OCI-LY7 (cell line): ENCODE measurements at regions not wholly inside any gene's neighbourhood (a gene's known extent, or its start where the extent isn't known, plus 50 kb on each side); places are given as distances from the start of the nearest gene placed in this dataset.

Source experiments
- BruUV-seq: library from RNA; stranded (reverse); fragments of 400-500 nt; replicated peaks from 2 replicates; lab custom pipeline; 2021; lab: Mats Ljungman, UMichigan
- CTCF ChIA-PET: fragments of 300-600 bp; sonication (Branson Sonifier 250); formaldehyde crosslinking; loops from one replicate; lab custom pipeline; 2022; ENCODE audit warnings: antibody characterized with exemption; ENCODE audit not compliant: unreplicated experiment; lab: Charles Lee
- POLR2A ChIA-PET: fragments of 300-600 bp; sonication (Branson Sonifier 250); formaldehyde crosslinking; loops from one replicate; lab custom pipeline; 2022; ENCODE audit warnings: antibody characterized with exemption; lab: Charles Lee
- DNase-seq: peaks from one replicate; pipeline ENCODE4 v3.0.0-alpha.2; 2015; ENCODE audit warnings: low spot score
- H2AFZ ChIP-seq: fragments of 200-600 bp; sonication (generic), shearing (Covaris generic); 2 replicates; pipeline ENCODE4 v1.6.1; 2014; ENCODE audit warnings: mild to moderate bottlenecking, antibody characterized with exemption, low read length, moderate library complexity
- H3K27ac ChIP-seq: fragments of 200-600 bp; sonication (generic); 2 replicates; pipeline ENCODE4 v1.5.1; 2014; ENCODE audit warnings: mixed run types, low read depth, mild to moderate bottlenecking, moderate library complexity, low read length, inconsistent platforms; ENCODE audit not compliant: poor library complexity, severe bottlenecking
- H3K36me3 ChIP-seq: fragments of 200-600 bp; sonication (generic); 2 replicates; pipeline ENCODE4 v1.6.1; 2014; ENCODE audit warnings: mild to moderate bottlenecking, antibody characterized with exemption, low read length, moderate library complexity, mixed read lengths; ENCODE audit not compliant: insufficient read depth
- H3K4me1 ChIP-seq: fragments of 200-600 bp; sonication (generic); 2 replicates; pipeline ENCODE4 v1.5.1; 2014; ENCODE audit warnings: mild to moderate bottlenecking, low read length; ENCODE audit not compliant: insufficient read depth, poor library complexity, severe bottlenecking
- H3K4me2 ChIP-seq: fragments of 200-600 bp; sonication (generic); 2 replicates; pipeline ENCODE4 v1.6.1; 2014; ENCODE audit warnings: mild to moderate bottlenecking, low read length
- H3K4me3 ChIP-seq: fragments of 200-600 bp; sonication (generic); 2 replicates; pipeline ENCODE4 v1.5.1; 2014; ENCODE audit warnings: mild to moderate bottlenecking, low read depth, low read length; ENCODE audit not compliant: poor library complexity, severe bottlenecking
- H3K79me2 ChIP-seq: fragments of 200-600 bp; sonication (generic); 2 replicates; pipeline ENCODE4 v1.6.1; 2016; ENCODE audit warnings: low read depth, mild to moderate bottlenecking, low read length, moderate library complexity, mixed read lengths; ENCODE audit not compliant: insufficient read depth
- H3K9me2 ChIP-seq: fragments of 200-600 bp; sonication (generic); 2 replicates; pipeline ENCODE4 v1.6.1; 2016; ENCODE audit warnings: mild to moderate bottlenecking, low read length, mixed read lengths; ENCODE audit not compliant: insufficient read depth
- H3K9me3 ChIP-seq: fragments of 200-600 bp; sonication (generic); 2 replicates; pipeline ENCODE4 v1.6.1; 2014; ENCODE audit warnings: mild to moderate bottlenecking, mixed run types, low read length, mixed read lengths
- H4K20me1 ChIP-seq: fragments of 200-600 bp; sonication (generic); 2 replicates; pipeline ENCODE4 v1.6.1; 2014; ENCODE audit warnings: mild to moderate bottlenecking, antibody characterized with exemption, low read length, moderate library complexity, mixed read lengths; ENCODE audit not compliant: insufficient read depth
- EZH2phosphoT487 ChIP-seq: fragments of 200-600 bp; sonication (generic); IDR thresholded peaks from 2 replicates; pipeline ENCODE4 v1.6.1; 2018; ENCODE audit warnings: low read depth, borderline replicate concordance, mild to moderate bottlenecking, mixed run types, antibody characterized with exemption, low read length, moderate library complexity, mixed read lengths
- intact Hi-C: fragments of 100-400 bp; cut with micrococcal nuclease; formaldehyde crosslinking; loops from one replicate; pipeline ENCODE4 v1.10.0; 2022; ENCODE audit not compliant: unreplicated experiment
- TF ChIP-seq, protein P1 (sequence below): fragments of 200-600 bp; sonication (generic); conservative IDR thresholded peaks from 2 replicates; pipeline ENCODE4 v1.5.1; 2014; ENCODE audit warnings: mild to moderate bottlenecking, antibody characterized with exemption, low read length, moderate library complexity, mixed read lengths

DNA sequence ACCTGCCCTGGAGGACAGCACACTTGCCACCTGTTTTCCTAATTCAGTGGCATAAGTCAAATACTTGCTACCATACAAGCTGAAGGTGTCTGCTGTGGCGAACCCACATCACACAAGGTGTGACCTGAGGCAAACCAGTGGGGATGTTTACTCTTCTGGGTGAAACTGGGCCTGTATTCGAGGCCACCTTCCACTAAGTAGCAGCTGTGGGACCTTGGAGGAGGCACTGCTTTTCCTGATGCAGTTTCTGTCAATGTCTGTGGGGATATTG, 927.4 kb downstream of the BRD1 start:
- Histone ChIP-seq H4K20me1 (no peaks in the 10 kb centered on the region), H3K36me3 (no peaks in the 10 kb centered on the region), H3K27ac (no peak overlapping the region), H3K79me2 (no peaks in the 10 kb centered on the region), H2AFZ (no peak overlapping the region), H3K4me2 (no peak overlapping the region), H3K9me3 (no peaks in the 10 kb centered on the region), H3K4me1 (no peaks in the 10 kb centered on the region), H3K9me2 (no peaks in the 10 kb centered on the region), H3K4me3 (no peak overlapping the region)
- POLR2A ChIA-PET = no interaction called here
- CTCF ChIA-PET = no interaction called here
- no peak for DNase-seq
- no TSS peak for BruUV-seq
- TF ChIP-seq, protein P1, sequence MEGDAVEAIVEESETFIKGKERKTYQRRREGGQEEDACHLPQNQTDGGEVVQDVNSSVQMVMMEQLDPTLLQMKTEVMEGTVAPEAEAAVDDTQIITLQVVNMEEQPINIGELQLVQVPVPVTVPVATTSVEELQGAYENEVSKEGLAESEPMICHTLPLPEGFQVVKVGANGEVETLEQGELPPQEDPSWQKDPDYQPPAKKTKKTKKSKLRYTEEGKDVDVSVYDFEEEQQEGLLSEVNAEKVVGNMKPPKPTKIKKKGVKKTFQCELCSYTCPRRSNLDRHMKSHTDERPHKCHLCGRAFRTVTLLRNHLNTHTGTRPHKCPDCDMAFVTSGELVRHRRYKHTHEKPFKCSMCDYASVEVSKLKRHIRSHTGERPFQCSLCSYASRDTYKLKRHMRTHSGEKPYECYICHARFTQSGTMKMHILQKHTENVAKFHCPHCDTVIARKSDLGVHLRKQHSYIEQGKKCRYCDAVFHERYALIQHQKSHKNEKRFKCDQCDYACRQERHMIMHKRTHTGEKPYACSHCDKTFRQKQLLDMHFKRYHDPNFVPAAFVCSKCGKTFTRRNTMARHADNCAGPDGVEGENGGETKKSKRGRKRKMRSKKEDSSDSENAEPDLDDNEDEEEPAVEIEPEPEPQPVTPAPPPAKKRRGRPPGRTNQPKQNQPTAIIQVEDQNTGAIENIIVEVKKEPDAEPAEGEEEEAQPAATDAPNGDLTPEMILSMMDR = no peak
- no peak for TF ChIP-seq EZH2phosphoT487
- intact Hi-C loops = no loop called here

GRCh38 chr22:48899523-48900326, 927.9 kb downstream of the BRD1 start:
- no peak overlapping the region for H3K4me2 ChIP-seq
- H3K9me3 ChIP-seq = no peaks in the 10 kb centered on the region
- no peaks in the 10 kb centered on the region for H4K20me1 ChIP-seq
- intact Hi-C loops = no loop called here
- no peaks in the 10 kb centered on the region for H3K4me1 ChIP-seq
- no peaks in the 10 kb centered on the region for H3K9me2 ChIP-seq
- DNase-seq = no peak
- POLR2A ChIA-PET = interaction anchor here (0.5 kb wide), 1 partner anchor 767 kb away, joined by 3 read pairs; no protein-coding TSS in a partner anchor
- no peak overlapping the region for H3K4me3 ChIP-seq
- TF ChIP-seq EZH2phosphoT487 = no peak
- H3K79me2 ChIP-seq = no peaks in the 10 kb centered on the region
- no TSS peak for BruUV-seq
- H3K27ac ChIP-seq = no peak overlapping the region
- no peaks in the 10 kb centered on the region for H3K36me3 ChIP-seq
- no peak overlapping the region for H2AFZ ChIP-seq
- CTCF ChIA-PET = no interaction called here

DNA sequence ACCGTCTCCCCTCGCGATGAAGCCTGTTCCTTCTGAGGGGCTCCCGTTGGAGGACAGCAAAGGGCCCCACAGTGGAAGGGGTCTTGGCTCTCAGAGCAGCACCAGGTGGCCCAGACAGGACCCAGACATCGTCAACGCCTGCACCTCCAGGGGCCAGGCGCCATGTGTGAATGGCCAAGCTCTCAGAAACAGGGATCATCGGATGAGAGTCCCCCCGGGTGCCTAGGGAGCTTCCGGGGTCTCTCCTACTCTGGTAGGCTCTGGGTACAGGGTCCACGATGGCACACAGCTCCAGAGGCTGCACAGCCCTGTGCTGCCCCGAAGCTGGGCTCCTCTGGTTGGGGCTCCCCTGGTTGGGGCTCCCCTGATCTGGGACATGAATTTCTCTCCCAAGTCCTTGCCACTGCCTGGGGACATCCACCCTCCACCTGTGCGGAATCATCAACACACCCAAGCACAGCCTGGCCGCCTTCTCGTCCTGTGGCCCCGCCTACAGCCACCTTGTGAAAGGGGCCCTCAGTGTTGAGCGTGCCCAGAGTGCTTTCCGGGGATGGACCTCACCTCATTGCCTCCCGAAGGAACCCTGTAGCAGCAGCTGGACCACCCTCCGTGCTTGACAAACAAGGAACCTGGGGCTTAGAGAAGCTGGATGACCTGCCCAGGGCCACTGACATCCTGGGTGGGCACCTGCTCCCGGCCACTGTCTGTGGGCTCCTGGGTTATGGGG, 929.0 kb downstream of the BRD1 start:
- no peak for TF ChIP-seq EZH2phosphoT487
- TF ChIP-seq, protein P1 = no peak
- POLR2A ChIA-PET = no interaction called here
- H3K9me3 ChIP-seq = no peaks in the 10 kb centered on the region
- BruUV-seq = no TSS peak
- H3K27ac ChIP-seq = no peak overlapping the region
- no peaks in the 10 kb centered on the region for H3K36me3 ChIP-seq
- CTCF ChIA-PET = no interaction called here
- no peaks in the 10 kb centered on the region for H3K4me1 ChIP-seq
- intact Hi-C loops = no loop called here
- H2AFZ ChIP-seq = no peak overlapping the region
- no peaks in the 10 kb centered on the region for H4K20me1 ChIP-seq
- H3K79me2 ChIP-seq = no peaks in the 10 kb centered on the region
- no peak overlapping the region for H3K4me2 ChIP-seq
- DNase-seq = no peak
- H3K4me3 ChIP-seq = no peak overlapping the region
- no peaks in the 10 kb centered on the region for H3K9me2 ChIP-seq
